CD14-positive monocyte (primary cell): ENCODE measurements at regions not wholly inside any gene's neighbourhood (a gene's known extent, or its start where the extent isn't known, plus 50 kb on each side); places are given as distances from the start of the nearest gene placed in this dataset.

Experiments used
- DNase-seq, 3 donors: peaks; one replicate each; pipeline ENCODE4 v3.0.0-alpha.2; 2011 to 2022
- H2AFZ ChIP-seq: 2 replicates; pipeline ENCODE4 v1.6.0; 2012; ENCODE audit warnings: mild to moderate bottlenecking, low read depth, low read length, inconsistent platforms; ENCODE audit not compliant: insufficient read depth, poor library complexity, severe bottlenecking
- H3K27ac ChIP-seq, 2 donors: 1 replicate in 1 of 2; 2 replicates in 1 of 2; pipeline ENCODE4 v1.5.1; 2012 to 2013; ENCODE audit warnings: low read length in 2 of 2, control low read depth in 1 of 2, inconsistent platforms in 1 of 2, low read depth in 1 of 2, mild to moderate bottlenecking in 1 of 2
- H3K27me3 ChIP-seq, 2 donors: one replicate each; pipeline versions ENCODE4 v1.6.0 to v1.6.1; 2011 to 2013; ENCODE audit warnings: low read length in 2 of 2; ENCODE audit not compliant: control insufficient read depth in 2 of 2, insufficient read depth in 2 of 2
- H3K36me3 ChIP-seq, 2 donors: replicated peaks in 1 of 2; 1 replicate in 1 of 2; 2 replicates in 1 of 2; pipeline versions ENCODE4 v1.5.1 to v1.6.1; 2012 to 2013; ENCODE audit warnings: low read length in 2 of 2, control low read depth in 1 of 2, inconsistent platforms in 1 of 2, mild to moderate bottlenecking in 1 of 2; ENCODE audit not compliant: insufficient read depth in 2 of 2, control insufficient read depth in 1 of 2
- H3K4me1 ChIP-seq, 2 donors: 1 replicate in 1 of 2; 2 replicates in 1 of 2; pipeline versions ENCODE4 v1.5.1 to v1.6.1; 2012 to 2013; ENCODE audit warnings: low read length in 2 of 2, control low read depth in 1 of 2, inconsistent platforms in 1 of 2, mild to moderate bottlenecking in 1 of 2, moderate library complexity in 1 of 2; ENCODE audit not compliant: insufficient read depth in 2 of 2, control insufficient read depth in 1 of 2
- H3K4me2 ChIP-seq: replicated peaks from 2 replicates; pipeline ENCODE3; 2012; ENCODE audit warnings: low read length, moderate library complexity, mild to moderate bottlenecking; ENCODE audit not compliant: poor library complexity, severe bottlenecking; ENCODE audit errors: extremely low read depth
- H3K4me3 ChIP-seq, 3 experiments: fragments of 200-600 bp in 1 of 3; sonication (generic) in 1 of 3; replicated peaks in 1 of 3; 1 replicate in 2 of 3; 2 replicates in 1 of 3; pipeline ENCODE4 v1.5.1; 2011 to 2013; ENCODE audit warnings: low read length in 3 of 3, mild to moderate bottlenecking in 3 of 3, control low read depth in 2 of 3, low read depth in 2 of 3, inconsistent platforms in 1 of 3, moderate library complexity in 1 of 3
- H3K79me2 ChIP-seq: 2 replicates; pipeline ENCODE4 v1.6.0; 2012; ENCODE audit warnings: mild to moderate bottlenecking, control low read depth, inconsistent platforms, low read length, moderate library complexity; ENCODE audit not compliant: insufficient read depth
- H3K9ac ChIP-seq: 2 replicates; pipeline ENCODE4 v1.6.0; 2017; ENCODE audit warnings: low read length, mild to moderate bottlenecking; ENCODE audit not compliant: insufficient read depth, poor library complexity, severe bottlenecking
- H3K9me3 ChIP-seq, 2 donors: replicated peaks in 1 of 2; 1 replicate in 1 of 2; 2 replicates in 1 of 2; pipeline versions ENCODE4 v1.5.1 to v1.6.1; 2012 to 2013; ENCODE audit warnings: low read length in 2 of 2, control low read depth in 1 of 2; ENCODE audit not compliant: control insufficient read depth in 1 of 2, insufficient read depth in 1 of 2
- H4K20me1 ChIP-seq: 2 replicates; pipeline ENCODE4 v1.6.0; 2012; ENCODE audit warnings: mild to moderate bottlenecking, low read length, control low read depth, moderate library complexity; ENCODE audit not compliant: insufficient read depth
- H3K27ac Mint-ChIP-seq, 7 donors: one replicate each; pipeline ENCODE4 v1.8.0; 2020; ENCODE audit warnings: mild to moderate bottlenecking in 7 of 7, mixed read lengths in 7 of 7, moderate library complexity in 6 of 7, inconsistent platforms in 2 of 7
- H3K27me3 Mint-ChIP-seq, 3 donors: one replicate each; pipeline ENCODE4 v1.8.0; 2021 to 2022; ENCODE audit warnings: low read depth in 3 of 3, mild to moderate bottlenecking in 3 of 3, mixed read lengths in 3 of 3, moderate library complexity in 3 of 3, inconsistent platforms in 1 of 3
- H3K36me3 Mint-ChIP-seq, 2 donors: one replicate each; pipeline ENCODE4 v1.8.0; 2020; ENCODE audit warnings: mixed read lengths in 2 of 2, inconsistent platforms in 1 of 2, mild to moderate bottlenecking in 1 of 2
- H3K4me1 Mint-ChIP-seq: one replicate; pipeline ENCODE4 v1.8.0; 2020; ENCODE audit warnings: mild to moderate bottlenecking, mixed read lengths
- H3K4me3 Mint-ChIP-seq, 2 donors: one replicate each; pipeline ENCODE4 v1.8.0; 2020; ENCODE audit warnings: mild to moderate bottlenecking in 2 of 2, mixed read lengths in 2 of 2, moderate library complexity in 1 of 2
- H3K9me3 Mint-ChIP-seq, 7 donors: one replicate each; pipeline ENCODE4 v1.8.0; 2020 to 2022; ENCODE audit warnings: mixed read lengths in 7 of 7, mild to moderate bottlenecking in 6 of 7, moderate library complexity in 6 of 7, inconsistent platforms in 2 of 7
- CTCF ChIP-seq: fragments of 200-600 bp; IDR thresholded peaks from one replicate; pipeline ENCODE4 v1.8.0; 2022; ENCODE audit warnings: antibody characterized with exemption, mild to moderate bottlenecking
- WGBS: methylation state at CpG from one replicate; pipeline ENCODE4 v1.1.5; 2013; ENCODE audit warnings: missing lambda C conversion rate; ENCODE audit not compliant: insufficient coverage; 5-methylcytosine and 5-hydroxymethylcytosine counted together
- intact Hi-C, 2 donors: fragments of 100-400 bp; cut with micrococcal nuclease; formaldehyde crosslinking; loops; one replicate each; pipeline versions ENCODE4 v1.15.0 to v1.15.1; 2023

GRCh38 chr2:21939967-21940366 lies 816.2 kb downstream of the TDRD15 start:
- H3K9ac ChIP-seq = no peak overlapping the region
- no CpG with 5 or more reads among the region's 2 CpGs for WGBS
- no peak overlapping the region for H3K27ac ChIP-seq
- Mint-ChIP-seq H3K27me3 (peaks cover 0 to 2% (median 0%) of the 10 kb centered on the region in 3 donors), H3K9me3 (peaks cover 0 to 14% (median 2%) of the 10 kb centered on the region in 7 donors), H3K27ac (no peak overlapping the region), H3K4me1 (no peaks in the 10 kb centered on the region), H3K36me3 (no peaks in the 10 kb centered on the region), H3K4me3 (no peak overlapping the region)
- H3K4me2 ChIP-seq = no peak overlapping the region
- no peaks in the 10 kb centered on the region for H3K36me3 ChIP-seq
- intact Hi-C loops = no loop called here
- H3K4me1 ChIP-seq = no peaks in the 10 kb centered on the region
- no peak overlapping the region for H3K4me3 ChIP-seq
- H3K27me3 ChIP-seq = no peaks in the 10 kb centered on the region
- H4K20me1 ChIP-seq = no peaks in the 10 kb centered on the region
- TF ChIP-seq CTCF = no peak
- H3K9me3 ChIP-seq = no peaks in the 10 kb centered on the region
- no peaks in the 10 kb centered on the region for H3K79me2 ChIP-seq
- no peak overlapping the region for H2AFZ ChIP-seq
- no peak for DNase-seq

GRCh38 chr2:21944536-21944935 lies 820.8 kb downstream of the TDRD15 start:
- Histone ChIP-seq H3K9me3 (peaks cover 0 to 2% of the 10 kb centered on the region in 2 donors), H3K4me2 (no peak overlapping the region), H2AFZ (no peak overlapping the region), H3K27ac (no peak overlapping the region), H3K27me3 (no peaks in the 10 kb centered on the region), H3K4me1 (no peaks in the 10 kb centered on the region), H3K4me3 (no peak overlapping the region), H3K9ac (no peak overlapping the region), H3K79me2 (no peaks in the 10 kb centered on the region), H4K20me1 (no peaks in the 10 kb centered on the region), H3K36me3 (no peaks in the 10 kb centered on the region)
- WGBS = 85% methylated on average over 3 of the region's 3 CpGs
- DNase-seq = no peak
- Mint-ChIP-seq H3K27me3 (peaks cover 0 to 2% (median 0%) of the 10 kb centered on the region in 3 donors), H3K36me3 (no peaks in the 10 kb centered on the region), H3K4me3 (no peak overlapping the region), H3K27ac (no peak overlapping the region), H3K4me1 (no peaks in the 10 kb centered on the region), H3K9me3 (peaks cover 0 to 11% (median 2%) of the 10 kb centered on the region in 7 donors)
- intact Hi-C loops = no loop called here
- TF ChIP-seq CTCF = no peak
